Superior temporal gyrus (tissue), 1 donor: ENCODE measurements at regions not wholly inside any gene's neighbourhood (a gene's known extent, or its start where the extent isn't known, plus 50 kb on each side); places are given as distances from the start of the nearest gene placed in this dataset.

ENCODE experiments used
- DNase-seq: peaks from one replicate; pipeline ENCODE4 v3.0.0-alpha.2; 2016; ENCODE audit errors: extremely low spot score

DNA sequence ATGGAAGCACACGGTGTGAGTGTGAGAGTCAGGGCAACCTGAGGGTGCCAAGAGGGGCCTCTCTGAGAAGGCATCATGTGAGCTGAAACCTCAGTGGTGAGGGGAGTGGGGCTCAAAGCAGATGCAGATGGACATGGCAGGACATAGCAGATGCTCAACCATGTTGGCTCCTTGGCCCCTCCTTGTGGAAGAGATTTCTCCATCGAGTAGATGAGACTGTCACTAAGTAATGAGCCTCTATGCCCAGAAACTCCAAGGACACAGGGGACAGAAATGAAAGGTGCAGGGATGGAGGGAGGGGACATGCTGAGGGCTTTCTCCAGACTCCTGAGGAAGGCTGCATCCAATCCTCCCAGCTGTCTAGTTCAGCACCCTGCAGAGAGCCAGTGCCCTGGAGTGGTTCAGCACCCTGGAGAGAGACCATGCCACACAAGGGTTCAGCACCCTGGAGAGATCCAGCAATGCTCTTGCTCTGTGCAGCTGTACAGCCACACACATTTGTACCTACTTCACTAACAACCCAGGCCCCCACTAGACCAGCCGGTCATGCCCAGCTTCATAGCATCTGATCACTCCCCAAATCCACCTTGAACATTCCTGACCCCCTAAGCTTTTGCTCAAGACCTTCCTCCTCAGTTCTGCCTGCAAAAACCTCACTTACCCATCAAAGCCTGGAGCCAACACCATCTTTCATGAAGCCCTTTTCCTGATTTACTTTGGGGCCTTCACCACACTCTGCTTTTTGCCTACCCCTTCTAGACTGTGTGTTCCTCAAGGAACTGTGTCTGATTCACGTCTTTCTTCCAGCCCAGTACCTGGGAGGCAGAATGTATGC, 252.0 kb downstream of the CTTN start:
- peak; percentile 71 for DNase-seq

DNA sequence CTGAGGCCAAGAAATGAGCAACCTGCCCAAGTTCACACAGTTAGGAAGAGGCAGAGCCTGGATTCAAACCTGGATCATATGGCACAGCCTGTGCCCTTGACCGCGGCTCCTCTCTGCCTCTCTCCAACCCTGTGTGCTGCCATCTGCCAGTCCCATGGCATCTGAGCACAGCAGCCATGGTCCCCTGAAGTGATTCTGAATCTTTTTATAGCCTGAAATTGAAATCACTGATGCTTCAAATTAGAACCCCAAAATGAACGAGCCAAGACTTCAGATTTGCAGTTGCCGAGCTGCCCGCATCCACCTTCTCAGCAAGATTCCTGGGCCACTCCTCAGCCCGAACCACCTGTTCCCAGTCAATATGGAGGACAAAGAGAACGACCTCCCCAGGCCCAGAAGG, 252.7 kb downstream of the CTTN start:
- no peak for DNase-seq

GRCh38 chr11:70654016-70654415, 255.7 kb downstream of the CTTN start:
- DNase-seq, result no peak

DNA sequence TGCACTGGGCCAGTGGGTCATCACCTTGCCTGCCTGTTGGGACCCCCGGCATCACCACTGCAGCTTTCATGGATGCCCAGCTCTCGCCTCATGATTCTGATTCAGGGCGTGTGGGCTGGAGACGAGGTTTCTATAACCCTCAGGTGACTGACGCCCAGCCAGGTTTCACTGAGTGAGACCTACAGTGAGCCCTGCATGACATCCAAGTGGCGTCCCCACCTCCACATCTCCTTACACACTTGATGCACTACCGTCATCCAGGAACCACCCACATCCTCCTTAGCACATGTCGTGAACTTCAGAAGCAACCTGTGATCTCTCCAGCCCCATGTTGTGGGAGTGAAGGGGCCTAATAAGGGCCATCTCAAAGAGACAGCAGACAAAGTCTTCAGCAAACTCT, 257.5 kb downstream of the CTTN start:
- no peak for DNase-seq

DNA sequence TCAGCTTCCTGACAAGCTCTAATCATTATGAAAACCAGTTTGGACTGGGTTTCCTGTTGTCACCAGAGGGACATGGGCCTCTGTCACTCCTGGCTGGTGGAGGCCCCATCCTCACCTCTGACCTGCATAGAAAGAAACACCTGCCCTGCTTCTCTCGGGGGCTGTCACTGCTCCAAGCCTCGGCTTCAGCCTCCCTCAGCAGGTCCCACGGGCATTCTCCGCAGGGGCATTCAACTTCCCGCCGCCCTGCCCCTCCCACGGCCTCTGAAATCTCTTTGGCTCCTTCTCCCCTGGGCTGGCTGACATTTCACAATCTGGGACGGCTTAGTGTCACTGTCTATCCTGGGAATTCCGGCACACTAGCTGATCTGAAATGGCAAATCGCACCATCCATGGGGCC, 257.9 kb downstream of the CTTN start:
- DNase-seq, result no peak

DNA sequence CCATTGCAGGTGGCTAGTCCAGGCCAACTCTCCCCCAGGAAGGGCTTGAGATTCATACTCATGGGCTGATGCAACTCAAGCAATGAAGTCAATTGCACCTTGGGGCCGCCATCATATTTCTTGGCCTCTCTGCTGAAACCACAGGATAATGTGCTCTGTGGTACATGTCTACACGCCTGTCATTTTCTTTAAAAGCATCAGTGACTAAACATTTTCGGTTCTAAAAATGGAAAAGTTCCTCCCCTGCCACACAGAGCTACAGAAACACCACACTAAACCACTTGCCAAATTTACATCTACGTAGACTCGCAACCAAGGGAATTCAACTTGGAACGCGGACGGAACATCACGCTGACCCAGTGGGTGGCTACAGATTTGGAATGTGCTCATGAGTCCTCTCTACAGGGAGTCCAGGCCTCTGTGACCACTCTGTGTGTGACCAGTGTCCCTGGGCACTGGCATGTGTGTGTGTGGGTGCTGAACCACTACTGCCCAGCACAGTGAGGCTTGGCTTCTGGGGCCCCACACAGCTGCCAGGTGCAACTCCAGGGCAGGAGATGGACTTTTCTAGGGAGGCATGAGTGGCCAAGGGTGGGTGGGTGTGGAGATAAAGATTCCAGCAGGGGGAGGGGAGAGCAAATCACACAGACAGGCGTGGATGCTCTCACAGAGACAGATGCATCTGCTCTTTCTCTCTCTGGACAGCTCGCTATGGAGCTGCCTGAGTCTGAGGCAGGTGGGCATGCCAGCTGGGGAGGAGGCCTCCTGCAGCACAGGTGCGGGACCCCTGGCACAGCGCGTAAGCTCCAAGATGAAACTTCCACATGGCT, 261.9 kb downstream of the CTTN start:
- DNase-seq, result no peak

- no peak for DNase-seq
Measured at GRCh38 chr11:70660889-70661197, 262.5 kb downstream of the CTTN start.

- DNase-seq, result no peak
Measured at GRCh38 chr11:70661761-70662501, 263.6 kb downstream of the CTTN start.

DNA sequence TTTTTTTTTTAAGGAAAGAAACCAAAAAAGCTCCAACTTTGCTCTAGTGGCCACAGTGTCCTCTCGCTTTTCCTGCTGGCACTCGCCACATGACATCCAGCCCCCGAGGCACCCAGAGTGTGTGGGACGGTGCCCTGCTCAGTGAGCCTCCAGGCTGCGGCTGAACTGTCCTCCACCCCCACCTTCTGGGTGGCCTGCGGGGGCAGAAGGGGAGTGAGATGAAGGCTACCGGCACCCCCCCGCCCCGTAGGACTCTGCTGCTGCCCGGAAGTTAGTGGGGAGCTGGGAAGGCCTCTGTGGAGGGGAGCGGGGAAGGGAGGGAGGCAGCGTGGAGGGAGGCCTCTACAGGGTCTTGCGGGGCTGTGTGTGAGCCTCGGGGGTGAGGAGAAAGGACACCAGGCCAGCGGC, 264.4 kb downstream of the CTTN start:
- no peak for DNase-seq

GRCh38 chr11:70663815-70664214, 265.5 kb downstream of the CTTN start:
- no peak for DNase-seq

GRCh38 chr11:70666311-70666710, 268.0 kb downstream of the CTTN start:
- no peak for DNase-seq

- DNase-seq, result no peak
Measured at GRCh38 chr11:70667767-70668166, 269.4 kb downstream of the CTTN start.

GRCh38 chr11:70668204-70669202, 270.2 kb downstream of the CTTN start:
- DNase-seq, result no peak

DNA sequence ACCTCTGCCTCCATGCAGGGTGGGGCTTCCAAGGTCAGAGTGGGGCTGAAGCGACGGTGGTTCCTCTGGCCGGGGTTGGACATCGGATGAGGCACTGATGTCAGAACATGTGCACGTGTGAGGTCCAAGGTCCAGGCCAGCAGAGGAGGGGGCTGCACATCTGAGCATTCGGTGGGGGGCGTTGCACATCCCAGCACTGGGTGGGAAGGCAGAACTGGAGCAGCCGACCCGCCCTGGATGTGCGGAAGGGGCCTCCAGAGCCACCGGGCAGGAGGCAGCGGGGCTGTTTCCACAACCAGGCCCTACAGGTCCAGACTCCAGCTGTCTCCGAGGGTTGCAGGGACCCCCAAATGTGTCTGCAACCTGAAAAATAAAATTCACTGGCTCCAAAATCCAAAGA, 271.0 kb downstream of the CTTN start:
- DNase-seq, result no peak

DNA sequence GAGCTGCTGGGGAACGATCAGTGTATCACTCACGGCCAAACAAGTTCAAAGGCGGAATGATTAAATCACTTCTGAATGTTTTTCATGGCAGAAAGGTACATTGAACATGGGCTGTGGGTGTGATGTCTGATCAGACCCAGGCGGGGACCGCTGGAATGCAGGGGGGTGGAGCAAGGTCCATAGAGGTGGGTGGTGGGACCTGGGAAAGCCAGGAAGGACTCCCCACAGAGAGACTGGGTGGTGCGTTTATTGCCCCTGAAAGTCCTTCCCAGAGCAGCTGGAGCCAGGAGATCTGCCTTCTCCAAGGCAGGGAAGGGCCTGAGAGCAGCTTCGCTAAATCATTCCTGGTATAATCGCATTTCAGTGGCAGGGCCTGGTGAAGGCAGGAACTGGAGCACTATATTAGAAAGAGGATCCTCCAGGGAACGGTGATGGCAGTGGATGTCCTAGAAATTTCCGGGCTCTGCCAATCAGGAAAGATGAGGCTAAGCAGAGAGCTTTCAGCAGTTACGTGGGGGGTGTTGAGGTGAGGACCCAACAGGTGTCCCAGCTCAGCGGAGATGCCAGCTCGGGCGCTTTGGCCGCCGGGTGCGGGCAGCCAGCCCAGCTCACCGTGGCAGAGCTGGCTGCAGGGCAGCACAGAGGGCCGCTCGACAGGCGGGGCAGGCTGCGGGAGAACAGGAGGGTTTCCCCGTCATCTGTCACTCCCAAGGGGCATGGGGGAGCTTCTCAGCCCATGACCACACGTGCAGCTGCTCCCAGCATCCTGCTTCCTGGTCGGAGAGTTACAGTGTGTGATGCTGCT, 271.7 kb downstream of the CTTN start:
- DNase-seq, result no peak

- DNase-seq, result no peak
Measured at GRCh38 chr11:70670676-70671034, 272.3 kb downstream of the CTTN start.

GRCh38 chr11:70671083-70671482, 272.8 kb downstream of the CTTN start:
- DNase-seq, result no peak

DNA sequence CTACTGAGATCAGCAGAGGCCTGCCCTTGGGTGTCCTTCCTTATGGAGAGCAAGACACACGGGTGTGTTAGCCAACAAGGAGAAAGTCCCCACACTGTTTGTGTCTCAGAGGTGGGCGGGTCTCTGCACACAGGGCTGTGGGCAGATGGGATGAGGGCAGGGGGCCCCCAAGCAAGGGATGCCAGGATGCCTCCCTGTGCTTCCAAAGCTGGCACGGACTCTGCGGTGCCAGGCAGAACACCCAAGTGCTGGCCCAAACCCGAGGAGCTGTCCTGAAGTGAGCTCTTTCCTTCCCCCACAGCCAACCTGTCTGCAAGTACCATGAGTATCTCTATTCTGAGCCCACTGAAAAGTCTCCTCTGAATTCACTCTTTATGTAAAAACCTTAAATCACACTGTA, 273.3 kb downstream of the CTTN start:
- no peak for DNase-seq

- no peak for DNase-seq
Measured at GRCh38 chr11:70672991-70673653, 274.8 kb downstream of the CTTN start.

DNA sequence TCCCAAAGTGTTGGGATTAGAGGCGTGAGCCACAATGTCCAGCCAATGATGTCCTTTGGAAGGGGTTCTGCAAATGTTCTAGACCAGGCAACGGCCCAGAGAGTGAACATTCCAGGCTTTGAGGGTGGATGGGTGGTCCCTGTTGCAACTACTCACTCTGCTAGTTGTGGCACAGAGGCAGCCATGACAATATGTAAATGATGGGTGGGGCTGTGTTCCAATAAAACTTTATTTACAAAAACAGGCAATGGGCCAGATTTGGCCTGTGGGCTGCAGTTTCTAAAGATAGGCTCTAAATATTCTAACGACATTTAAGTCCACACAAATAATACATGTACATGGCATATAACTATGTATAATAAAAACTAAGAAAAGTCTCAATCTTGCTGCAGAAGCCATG, 276.3 kb downstream of the CTTN start:
- DNase-seq, result no peak
